K562 (cell line): ENCODE measurements at regions not wholly inside any gene's neighbourhood (a gene's known extent, or its start where the extent isn't known, plus 50 kb on each side); places are given as distances from the start of the nearest gene placed in this dataset.
A peak's percentile ranks its signal among the peaks of the same experiment; 100 is the strongest.

ENCODE experiments used
- ATAC-seq: fragments of 200-7000 bp; cut with Tn5 transposase; 3 replicates; pipeline ENCODE4 v1.9.1; 2020; ENCODE audit warnings: moderate library complexity
- BruUV-seq: library from RNA; stranded (reverse); fragments of 400-500 nt; replicated peaks from 2 replicates; lab custom pipeline; 2021; lab: Mats Ljungman, UMichigan
- CTCF ChIA-PET: fragments of 300-600 bp; formaldehyde crosslinking; extraction: SDS; loops from one replicate; lab custom pipeline; 2021; ENCODE audit warnings: low intra/inter-chr PET ratio; lab: Yijun Ruan, JAX
- POLR2A ChIA-PET: fragments of 300-600, 350-650 bp; sonication (Branson Sonifier 250); formaldehyde crosslinking; extraction: SDS; loops from one replicate; lab custom pipeline; 2021; ENCODE audit warnings: antibody characterized with exemption, inconsistent platforms; lab: Yijun Ruan, JAX
- DNase-seq, 4 experiments: peaks; one replicate each; pipeline versions ENCODE4 v3.0.0 to v3.0.0-alpha.2; 2011 to 2018; ENCODE audit warnings: low spot score in 3 of 4, mixed read lengths in 3 of 4; ENCODE audit errors: extremely low read depth in 1 of 4
- FAIRE-seq: peaks from 2 replicates; lab custom pipeline; 2011; peaks lifted over from hg19 to GRCh38; lab: Jason Lieb, UNC
- H2AFZ ChIP-seq: 2 replicates; pipeline ENCODE4 v1.6.0; 2011; ENCODE audit warnings: low read depth, low read length, control low read depth, inconsistent platforms
- H3K27ac ChIP-seq: fragments of 200-600 bp; 3 replicates; pipeline ENCODE4 v1.8.0; 2011; ENCODE audit warnings: low read depth, mild to moderate bottlenecking, control low read depth, inconsistent platforms, low read length, moderate library complexity, mixed read lengths; ENCODE audit errors: extremely low read depth
- H3K27me3 ChIP-seq, 2 experiments: fragments of 300-600 bp in 1 of 2; 2 replicates in 1 of 2; 3 replicates in 1 of 2; pipeline versions ENCODE4 v1.6.0 to v1.8.0; 2011; ENCODE audit warnings: inconsistent platforms in 2 of 2, low read length in 2 of 2, mild to moderate bottlenecking in 1 of 2, mixed read lengths in 1 of 2, moderate library complexity in 1 of 2; ENCODE audit not compliant: control insufficient read depth in 2 of 2, insufficient read depth in 2 of 2
- H3K36me3 ChIP-seq: fragments of 300-600 bp; 3 replicates; pipeline ENCODE4 v1.8.0; 2011; ENCODE audit warnings: mild to moderate bottlenecking, low read length, inconsistent platforms; ENCODE audit not compliant: control insufficient read depth, insufficient read depth
- H3K4me1 ChIP-seq, 2 experiments: fragments of 200-600 bp in 1 of 2; replicated peaks in 1 of 2; 2 replicates in 1 of 2; 3 replicates in 1 of 2; pipeline versions ENCODE4 v1.5.1 to v1.8.0; 2011; ENCODE audit warnings: inconsistent platforms in 2 of 2, low read length in 2 of 2, mild to moderate bottlenecking in 1 of 2, mixed read lengths in 1 of 2, moderate library complexity in 1 of 2; ENCODE audit not compliant: control insufficient read depth in 2 of 2, insufficient read depth in 2 of 2
- H3K4me2 ChIP-seq: 2 replicates; pipeline ENCODE4 v1.6.1; 2011; ENCODE audit warnings: low read length, control low read depth, inconsistent platforms, mixed read lengths; ENCODE audit not compliant: insufficient read depth
- H3K4me3 ChIP-seq: fragments of 200-600 bp; sonication (generic), shearing (Covaris generic); 2 replicates; pipeline ENCODE4 v1.5.1; 2016; ENCODE audit warnings: control low read depth, inconsistent platforms
- H3K79me2 ChIP-seq: fragments of 200-600 bp; 3 replicates; pipeline ENCODE4 v1.8.0; 2011; ENCODE audit warnings: low read length, inconsistent platforms; ENCODE audit not compliant: control insufficient read depth, insufficient read depth
- H3K9ac ChIP-seq, 2 experiments: 2 replicates each; pipeline versions ENCODE4 v1.6.0 to v1.6.1; 2011; ENCODE audit warnings: low read depth in 2 of 2, low read length in 2 of 2, control low read depth in 1 of 2, inconsistent platforms in 1 of 2, mild to moderate bottlenecking in 1 of 2, mixed read lengths in 1 of 2; ENCODE audit not compliant: insufficient read depth in 1 of 2
- H3K9me1 ChIP-seq: one replicate; pipeline ENCODE4 v1.6.0; 2011; ENCODE audit warnings: inconsistent platforms, mild to moderate bottlenecking, low read length, moderate library complexity; ENCODE audit not compliant: control insufficient read depth, insufficient read depth
- H3K9me3 ChIP-seq: replicated peaks from 2 replicates; pipeline ENCODE4 v1.5.1; 2011; ENCODE audit warnings: low read depth, low read length, inconsistent platforms; ENCODE audit not compliant: control insufficient read depth, insufficient read depth
- H4K20me1 ChIP-seq: replicated peaks from 2 replicates; pipeline ENCODE4 v1.6.1; 2011; ENCODE audit warnings: low read length, inconsistent platforms, mixed read lengths; ENCODE audit not compliant: control insufficient read depth, insufficient read depth
- WGBS: fragments of 100-300 bp; shearing (Covaris generic); methylation state at CpG from one replicate; pipeline ENCODE4 v1.1.6; 2016; ENCODE audit warnings: low coverage, mixed read lengths; ENCODE audit not compliant: insufficient coverage; ENCODE audit errors: missing lambda C conversion rate; 5-methylcytosine and 5-hydroxymethylcytosine counted together
- in situ Hi-C: fragments of 300-500 bp; cut with MboI; formaldehyde crosslinking; loops from 4 replicates; pipeline ENCODE4 v1.15.0; 2018; ENCODE audit warnings: inconsistent platforms, mixed read lengths
- intact Hi-C: fragments of 100-400 bp; cut with micrococcal nuclease; formaldehyde crosslinking; loops from 2 replicates; pipeline ENCODE4 v1.14.2; 2022
- TF ChIP-seq, protein P1 (sequence below): sonication (generic); formaldehyde crosslinking; IDR thresholded peaks from 2 replicates; pipeline ENCODE4 v1.4.0; 2020; ENCODE audit warnings: mild to moderate bottlenecking, missing genetic modification reagents
- TF ChIP-seq, protein P2 (sequence below): sonication (generic); formaldehyde crosslinking; IDR thresholded peaks from 2 replicates; pipeline ENCODE4 v1.5.0; 2020; ENCODE audit warnings: missing genetic modification reagents
- TF ChIP-seq, protein P3 (sequence below): fragments of 450-650 bp; formaldehyde crosslinking; IDR thresholded peaks from 2 replicates; pipeline ENCODE4 v1.4.0; 2020; ENCODE audit warnings: mild to moderate bottlenecking, mixed read lengths

DNA sequence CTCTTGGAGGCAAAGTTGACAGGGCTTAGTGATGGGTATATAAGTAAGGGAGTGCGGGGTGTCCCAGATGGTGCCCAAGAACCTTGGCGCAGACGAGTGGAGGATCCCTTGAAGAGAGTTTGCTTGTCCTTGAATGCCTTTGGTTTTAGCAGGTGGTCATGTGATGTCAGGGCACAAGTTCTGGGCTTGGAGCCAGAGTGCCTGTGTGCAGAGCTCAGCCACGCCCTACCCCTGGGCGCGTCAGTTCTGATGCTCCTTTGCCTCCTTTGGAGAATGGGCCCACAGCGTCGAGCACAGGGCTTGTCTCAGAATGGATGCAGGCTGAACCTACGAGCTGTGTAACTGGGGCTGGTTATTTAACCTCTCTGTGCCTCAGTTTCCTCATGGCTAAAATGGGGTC, 412.2 kb upstream of the EEF2KMT start:
- no peak overlapping the region for H3K9ac ChIP-seq
- no peak overlapping the region for H2AFZ ChIP-seq
- H3K4me3 ChIP-seq = no peak overlapping the region
- no peaks in the 10 kb centered on the region for H4K20me1 ChIP-seq
- H3K36me3 ChIP-seq = no peaks in the 10 kb centered on the region
- DNase-seq (peak in 1 of 4 experiments; percentile 8), FAIRE-seq (no peak)
- no peaks in the 10 kb centered on the region for H3K79me2 ChIP-seq
- H3K4me1 ChIP-seq = no peaks in the 10 kb centered on the region; a peak in 1 of 5 replicates
- POLR2A ChIA-PET = interaction anchor here (0.6 kb wide), 1 partner anchor 1104 kb away, joined by 5 read pairs; no protein-coding TSS in a partner anchor
- BruUV-seq = no TSS peak
- in situ Hi-C loops = no loop called here
- H3K9me1 ChIP-seq = no peaks in the 10 kb centered on the region
- TF ChIP-seq, protein P1, sequence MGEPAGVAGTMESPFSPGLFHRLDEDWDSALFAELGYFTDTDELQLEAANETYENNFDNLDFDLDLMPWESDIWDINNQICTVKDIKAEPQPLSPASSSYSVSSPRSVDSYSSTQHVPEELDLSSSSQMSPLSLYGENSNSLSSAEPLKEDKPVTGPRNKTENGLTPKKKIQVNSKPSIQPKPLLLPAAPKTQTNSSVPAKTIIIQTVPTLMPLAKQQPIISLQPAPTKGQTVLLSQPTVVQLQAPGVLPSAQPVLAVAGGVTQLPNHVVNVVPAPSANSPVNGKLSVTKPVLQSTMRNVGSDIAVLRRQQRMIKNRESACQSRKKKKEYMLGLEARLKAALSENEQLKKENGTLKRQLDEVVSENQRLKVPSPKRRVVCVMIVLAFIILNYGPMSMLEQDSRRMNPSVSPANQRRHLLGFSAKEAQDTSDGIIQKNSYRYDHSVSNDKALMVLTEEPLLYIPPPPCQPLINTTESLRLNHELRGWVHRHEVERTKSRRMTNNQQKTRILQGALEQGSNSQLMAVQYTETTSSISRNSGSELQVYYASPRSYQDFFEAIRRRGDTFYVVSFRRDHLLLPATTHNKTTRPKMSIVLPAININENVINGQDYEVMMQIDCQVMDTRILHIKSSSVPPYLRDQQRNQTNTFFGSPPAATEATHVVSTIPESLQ = no peak
- TF ChIP-seq, protein P2, sequence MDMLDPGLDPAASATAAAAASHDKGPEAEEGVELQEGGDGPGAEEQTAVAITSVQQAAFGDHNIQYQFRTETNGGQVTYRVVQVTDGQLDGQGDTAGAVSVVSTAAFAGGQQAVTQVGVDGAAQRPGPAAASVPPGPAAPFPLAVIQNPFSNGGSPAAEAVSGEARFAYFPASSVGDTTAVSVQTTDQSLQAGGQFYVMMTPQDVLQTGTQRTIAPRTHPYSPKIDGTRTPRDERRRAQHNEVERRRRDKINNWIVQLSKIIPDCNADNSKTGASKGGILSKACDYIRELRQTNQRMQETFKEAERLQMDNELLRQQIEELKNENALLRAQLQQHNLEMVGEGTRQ (CRISPR knock-in tag) = peak; percentile 31; the same call in 1 of the 2 replicates
- TF ChIP-seq, protein P3, sequence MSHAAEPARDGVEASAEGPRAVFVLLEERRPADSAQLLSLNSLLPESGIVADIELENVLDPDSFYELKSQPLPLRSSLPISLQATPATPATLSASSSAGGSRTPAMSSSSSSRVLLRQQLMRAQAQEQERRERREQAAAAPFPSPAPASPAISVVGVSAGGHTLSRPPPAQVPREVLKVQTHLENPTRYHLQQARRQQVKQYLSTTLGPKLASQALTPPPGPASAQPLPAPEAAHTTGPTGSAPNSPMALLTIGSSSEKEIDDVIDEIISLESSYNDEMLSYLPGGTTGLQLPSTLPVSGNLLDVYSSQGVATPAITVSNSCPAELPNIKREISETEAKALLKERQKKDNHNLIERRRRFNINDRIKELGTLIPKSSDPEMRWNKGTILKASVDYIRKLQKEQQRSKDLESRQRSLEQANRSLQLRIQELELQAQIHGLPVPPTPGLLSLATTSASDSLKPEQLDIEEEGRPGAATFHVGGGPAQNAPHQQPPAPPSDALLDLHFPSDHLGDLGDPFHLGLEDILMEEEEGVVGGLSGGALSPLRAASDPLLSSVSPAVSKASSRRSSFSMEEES (CRISPR knock-in tag) = 0 out of 2 replicates have a peak, but pooled peaks have one; percentile 44
- TF ChIP-seq, all 486 proteins: peak for 2
- H3K9me3 ChIP-seq = no peaks in the 10 kb centered on the region
- WGBS = 1% methylated on average over 9 of the region's 9 CpGs
- intact Hi-C loops = no loop called here
- no peak overlapping the region for H3K4me2 ChIP-seq
- H3K27ac ChIP-seq = no peak overlapping the region
- peak; percentile 44; the same call in 1 of the 3 replicates for ATAC-seq
- peaks cover 0 to 10% of the 10 kb centered on the region in 2 experiments; a peak in 2 of 5 replicates for H3K27me3 ChIP-seq
- CTCF ChIA-PET = no interaction called here
